ENCODE measurements at regions not wholly inside any gene's neighbourhood (a gene's known extent, or its start where the extent isn't known, plus 50 kb on each side); places are given as distances from the start of the nearest gene placed in this dataset.
A peak's percentile ranks its signal among the peaks of the same experiment; 100 is the strongest.
"Not testable (repeated sequence)": the region's sequence is repeated elsewhere in the genome, so short reads cannot be mapped to it uniquely, and the experiment has no call there.

- no peak for DNase-seq
Observed at GRCh38 chr17:54368906-54369305, 531.7 kb upstream of the TOM1L1 start.

DNA sequence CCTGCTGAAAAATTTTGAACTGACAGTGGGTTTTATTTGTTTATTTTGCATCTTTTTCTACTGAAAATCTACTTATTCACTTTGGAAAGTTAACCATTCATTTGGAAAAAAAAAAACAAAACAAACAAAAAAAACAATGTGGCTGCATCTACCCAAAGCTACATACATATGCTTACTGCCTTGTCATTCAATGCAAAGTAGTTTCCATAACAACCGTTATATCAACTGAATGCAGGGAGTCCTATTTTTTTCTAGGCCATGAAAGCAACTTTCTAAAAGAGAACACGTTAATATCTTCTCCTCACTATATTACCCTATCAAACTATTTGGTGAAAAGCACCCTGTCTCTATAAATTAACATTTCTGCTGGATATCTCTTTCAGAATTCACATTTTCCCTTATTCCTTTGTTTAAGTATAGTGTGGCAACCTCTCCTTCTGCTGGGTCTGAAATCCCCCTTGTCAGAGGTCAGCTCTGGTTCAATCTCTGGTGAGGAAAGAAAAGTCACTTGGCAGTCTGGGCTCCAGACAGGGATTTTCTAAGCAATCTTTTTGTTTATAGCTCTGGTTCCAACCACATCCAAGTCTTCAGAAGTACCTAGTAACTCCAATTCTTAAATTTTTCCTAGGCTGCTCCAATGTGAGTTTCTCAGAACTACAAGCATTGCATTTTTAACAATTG is 528.4 kb upstream of the TOM1L1 start:
- no peak for DNase-seq

DNA sequence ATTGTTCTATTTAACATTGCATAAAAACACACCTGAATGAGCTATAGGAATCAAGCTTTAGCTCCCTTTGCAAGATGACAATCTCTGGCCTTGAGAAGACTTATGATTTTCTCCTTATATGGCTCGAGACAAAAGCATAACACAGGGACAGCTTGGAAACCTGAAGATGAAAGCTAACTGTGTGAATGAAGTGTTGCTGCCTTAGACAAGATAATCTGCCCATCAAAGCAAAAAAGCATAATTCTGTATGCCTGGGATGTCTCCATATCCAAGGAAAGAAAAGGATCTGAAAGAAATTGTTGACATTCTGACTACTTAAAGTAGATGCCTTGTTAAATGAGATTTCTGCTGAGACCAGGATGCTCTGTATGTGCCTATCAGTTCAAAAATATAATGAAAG is 526.7 kb upstream of the TOM1L1 start:
- no peak for DNase-seq

GRCh38 chr17:54376409-54376808 is 524.2 kb upstream of the TOM1L1 start:
- DNase-seq = not testable (repeated sequence)

- DNase-seq = no peak
Observed at GRCh38 chr17:54381482-54381881, 519.2 kb upstream of the TOM1L1 start.

DNA sequence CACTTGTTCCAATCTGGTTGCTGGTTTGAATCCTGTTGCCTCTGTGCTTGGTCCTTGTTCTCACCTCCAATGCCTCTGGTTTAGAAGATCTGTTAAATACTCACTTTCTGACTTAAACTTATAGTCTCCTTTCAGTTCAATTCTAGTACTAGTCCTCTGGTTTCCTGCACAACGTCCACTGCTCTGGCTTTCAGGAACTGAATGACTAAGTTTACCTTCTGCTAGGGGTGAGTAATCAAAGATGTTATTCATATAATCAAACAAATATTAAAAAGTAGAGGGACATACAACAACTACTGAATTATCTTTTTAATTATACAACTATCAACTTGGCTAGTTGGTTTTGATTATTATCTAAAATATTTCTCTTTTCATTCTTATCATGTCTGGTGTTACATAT is 496.4 kb upstream of the TOM1L1 start:
- no peak for DNase-seq

DNA sequence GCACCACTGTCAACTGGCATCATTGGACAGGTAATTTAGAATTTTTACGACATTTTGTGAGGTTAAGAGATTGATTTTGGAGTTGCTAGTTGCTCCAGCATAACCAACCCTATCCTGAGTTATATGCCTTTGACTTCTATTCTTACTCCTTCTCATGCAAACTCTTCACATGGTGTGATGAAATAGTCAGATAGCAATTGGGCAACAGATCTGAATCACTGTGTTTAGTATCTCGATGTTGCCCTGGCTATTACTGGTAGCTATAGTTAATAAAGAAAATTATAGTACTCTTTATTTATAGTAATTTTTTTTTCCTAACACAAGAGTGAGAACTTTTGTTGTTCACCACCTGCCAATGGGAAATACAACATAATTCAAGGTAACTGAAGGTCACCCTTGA is 494.8 kb upstream of the TOM1L1 start:
- DNase-seq = no peak

DNA sequence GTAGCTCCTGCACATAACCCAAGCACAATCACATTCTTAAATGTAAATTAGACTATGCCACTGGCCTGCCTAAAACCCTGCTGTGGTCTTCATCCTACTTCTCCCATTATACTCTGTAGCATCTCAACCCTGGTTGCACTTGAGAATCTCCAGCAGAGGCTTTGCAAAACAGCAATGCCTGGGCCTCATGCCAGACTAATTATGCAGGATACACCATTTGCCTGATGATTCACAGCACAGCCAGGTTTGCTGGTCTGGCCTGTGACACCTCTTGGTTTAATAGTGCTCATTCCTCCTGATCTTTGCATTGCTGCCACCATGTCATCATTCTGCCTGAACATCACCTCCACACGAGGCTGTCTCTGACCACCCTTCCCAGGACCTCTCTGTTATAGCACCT is 491.9 kb upstream of the TOM1L1 start:
- no peak for DNase-seq

- no peak for DNase-seq
Observed at GRCh38 chr17:54418467-54418866, 482.2 kb upstream of the TOM1L1 start.

DNA sequence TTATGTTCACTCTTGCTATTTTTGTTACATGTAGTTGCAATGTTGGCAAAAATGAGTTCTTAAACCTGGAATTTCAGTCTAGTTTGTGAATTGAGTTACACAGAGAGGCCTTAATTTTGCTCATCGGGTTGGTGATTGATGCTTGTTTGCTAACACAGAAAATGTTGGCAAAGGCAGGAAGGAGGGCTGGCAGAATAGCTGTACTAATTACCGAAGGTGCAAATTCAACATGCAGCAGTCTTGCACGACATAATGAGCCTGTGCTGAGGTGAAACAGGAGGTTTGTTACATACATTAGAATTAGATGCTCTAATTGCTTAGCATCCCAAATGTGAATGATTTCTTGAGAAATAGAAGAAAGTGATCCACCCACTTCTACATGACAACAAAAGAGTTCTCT is 475.0 kb upstream of the TOM1L1 start:
- no peak for DNase-seq

DNA sequence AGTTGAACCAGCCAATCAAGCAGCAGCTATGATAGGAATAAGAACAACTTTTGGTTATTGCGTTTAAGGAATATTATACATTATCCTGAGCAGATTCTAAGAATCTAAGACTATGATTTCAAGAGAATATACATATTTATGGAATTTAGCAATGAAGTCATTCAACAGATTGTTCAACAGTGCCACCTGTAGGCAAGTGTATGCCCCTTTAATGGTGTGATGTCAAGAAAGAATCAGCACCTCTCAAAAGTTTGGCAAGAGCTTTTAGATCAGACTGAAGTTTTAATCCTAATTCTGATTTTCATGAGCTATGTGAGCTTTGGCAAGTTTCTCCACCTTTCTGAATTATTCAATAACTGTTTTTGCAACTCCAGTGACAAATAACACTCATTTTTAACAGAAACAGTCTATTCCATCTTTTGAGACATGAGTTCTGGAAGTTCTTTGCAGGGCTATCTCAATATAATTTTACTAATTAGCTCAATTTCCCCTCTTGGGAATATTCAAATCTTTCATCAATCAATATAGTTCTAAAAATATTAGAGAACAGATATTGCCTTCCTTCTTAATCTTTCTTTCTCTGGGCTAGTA is 474.3 kb upstream of the TOM1L1 start:
- DNase-seq = no peak

GRCh38 chr17:54435966-54436365 is 464.7 kb upstream of the TOM1L1 start:
- no peak for DNase-seq

DNA sequence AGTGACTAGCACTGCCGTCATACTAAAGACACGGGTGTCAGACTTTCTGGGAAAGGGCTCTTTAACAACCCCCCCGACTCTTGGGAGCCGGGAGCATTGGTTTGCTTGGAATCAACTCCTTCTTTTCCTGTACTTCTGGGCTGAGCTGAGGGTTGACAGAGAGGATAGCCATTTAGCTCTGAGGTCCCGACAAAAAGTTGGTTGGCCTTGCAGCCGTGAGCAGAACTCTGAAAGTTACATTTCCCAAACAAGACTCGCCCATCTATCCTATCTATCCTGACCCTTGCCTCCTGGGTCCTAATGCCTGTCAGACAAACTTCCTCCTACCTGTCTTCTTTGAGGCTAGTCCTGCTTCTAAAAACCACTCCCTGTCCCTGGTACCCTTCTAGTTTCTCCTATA is 460.8 kb upstream of the TOM1L1 start:
- no peak for DNase-seq

GRCh38 chr17:54451051-54451450 is 449.6 kb upstream of the TOM1L1 start:
- no peak for DNase-seq

- no peak for DNase-seq
Observed at GRCh38 chr17:54452666-54453348, 447.8 kb upstream of the TOM1L1 start.

GRCh38 chr17:54455251-54455868 is 445.3 kb upstream of the TOM1L1 start:
- no peak for DNase-seq

GRCh38 chr17:54465443-54465842 is 435.2 kb upstream of the TOM1L1 start:
- DNase-seq = not testable (repeated sequence)

DNA sequence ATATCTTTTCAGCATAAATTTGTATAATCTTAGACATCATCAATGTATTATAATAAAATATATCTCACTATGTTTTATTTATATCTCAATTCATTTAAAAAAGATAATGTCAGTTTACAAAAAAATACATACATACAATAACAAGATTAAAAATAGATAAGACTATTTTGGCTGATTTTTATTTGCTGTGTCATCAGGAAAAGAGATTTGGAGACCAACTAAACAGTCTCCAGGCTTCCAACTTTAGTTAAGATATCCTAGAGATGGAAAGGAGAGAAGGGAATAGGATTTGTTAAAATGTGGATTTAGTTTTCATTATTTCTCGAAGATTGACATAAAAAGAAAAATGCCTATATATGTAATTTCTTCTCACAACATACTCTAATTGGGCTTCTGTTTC is 433.8 kb upstream of the TOM1L1 start:
- no peak for DNase-seq

DNA sequence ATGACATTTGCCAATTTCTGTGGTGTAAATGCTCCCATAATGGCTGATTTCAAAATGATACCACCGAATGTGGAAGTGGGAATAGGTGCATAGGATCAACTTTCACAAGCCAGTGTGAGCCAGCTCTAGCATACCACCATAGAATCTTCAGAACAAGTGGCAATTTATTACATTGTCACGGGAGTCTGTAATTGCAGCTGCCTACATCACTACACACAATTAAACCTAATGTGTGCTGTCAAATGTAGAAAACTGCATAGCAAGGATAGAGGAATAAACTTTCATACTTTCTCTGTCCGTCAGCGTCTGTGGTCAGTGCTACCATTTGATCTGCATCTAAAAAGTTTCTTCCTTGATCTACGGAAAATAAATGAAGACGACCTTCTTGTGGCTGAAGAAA is 417.8 kb upstream of the TOM1L1 start:
- DNase-seq = peak; percentile 20

DNA sequence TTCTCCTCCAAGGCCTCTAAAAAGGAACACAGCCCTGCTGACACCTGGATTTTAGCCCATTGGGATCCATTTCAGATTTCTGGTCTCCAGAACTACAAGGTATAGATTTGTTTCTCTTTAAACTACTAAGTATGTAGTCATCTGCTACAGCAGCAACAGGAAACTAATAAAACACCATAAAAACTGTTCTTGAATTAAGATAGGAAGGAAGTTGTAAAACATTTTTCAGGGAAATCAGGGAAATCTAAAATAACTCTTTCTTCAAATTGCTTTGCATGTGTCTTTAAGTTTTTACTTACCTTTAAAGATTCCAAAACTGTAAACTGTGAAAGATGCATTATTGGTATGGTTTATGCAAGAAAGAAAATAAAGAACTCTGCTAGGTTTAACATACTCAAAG is 407.0 kb upstream of the TOM1L1 start:
- no peak for DNase-seq

DNA sequence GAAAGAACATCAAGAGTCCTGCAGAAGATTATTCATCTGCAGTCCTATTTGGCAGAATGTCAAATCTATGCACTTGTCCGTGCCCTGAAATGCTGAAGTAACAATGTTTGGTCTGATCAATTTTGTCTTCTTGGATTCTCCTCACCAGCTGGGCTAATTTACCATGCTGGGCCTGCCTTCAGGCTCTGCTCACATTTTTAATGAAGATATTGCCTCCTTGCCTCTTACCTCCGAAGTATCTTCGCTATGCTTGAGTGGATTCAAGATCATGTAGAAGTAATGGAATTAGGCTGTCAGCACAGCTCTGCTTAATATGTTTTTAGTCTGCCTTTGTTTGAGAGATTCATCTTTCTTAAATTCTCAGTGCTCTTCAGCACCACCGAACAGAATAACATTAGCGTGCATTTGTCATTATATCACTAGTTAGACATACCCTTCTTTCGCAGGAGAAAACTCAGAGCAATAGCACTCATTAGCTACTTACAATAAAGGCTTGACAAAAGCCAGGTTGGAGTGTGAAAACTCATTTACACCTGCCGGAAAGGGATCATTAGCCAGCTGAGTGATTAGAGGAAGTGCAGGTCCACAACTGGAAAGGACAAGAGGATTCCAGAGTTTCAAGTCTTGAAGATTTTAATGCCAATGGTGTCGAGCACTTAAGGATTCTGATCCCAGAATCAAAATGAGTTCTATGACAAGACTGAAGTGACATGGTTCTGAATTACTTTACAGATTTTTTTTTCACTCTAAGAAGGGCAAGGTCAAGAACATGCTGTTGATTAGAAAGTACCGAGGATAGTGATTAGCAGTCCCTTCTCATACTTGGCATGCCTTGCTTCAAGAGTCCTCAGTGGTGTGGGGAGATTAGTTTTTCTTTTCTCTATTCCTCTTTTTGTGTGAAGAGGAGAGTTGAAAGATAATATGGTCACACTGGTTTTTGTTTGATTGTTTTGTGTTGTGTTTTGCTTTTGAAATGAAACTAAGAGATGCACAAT is 405.6 kb upstream of the TOM1L1 start:
- no peak for DNase-seq

- no peak for DNase-seq
Observed at GRCh38 chr17:54505404-54505803, 395.2 kb upstream of the TOM1L1 start.

Measured in left kidney (tissue), 1 donor.